ENCODE measurements at regions not wholly inside any gene's neighbourhood (a gene's known extent, or its start where the extent isn't known, plus 50 kb on each side); places are given as distances from the start of the nearest gene placed in this dataset.

GRCh38 chr17:79466562-79467350 is 144.1 kb downstream of the RBFOX3 start:
- TF ChIP-seq CTCF (conservative IDR thresholded peaks at IDR 0.05) (no peak), ZFX (IDR thresholded peaks at IDR 0.05) (no peak)

Data from C4-2B (cell line).